HG02759 (cell line): ENCODE measurements at regions not wholly inside any gene's neighbourhood (a gene's known extent, or its start where the extent isn't known, plus 50 kb on each side); places are given as distances from the start of the nearest gene placed in this dataset.

Experiments
- ATAC-seq: cut with Tn5 transposase; IDR thresholded peaks from one replicate; pipeline ENCODE4 v1.9.1; 2021; ENCODE audit warnings: mild to moderate bottlenecking, moderate library complexity; ENCODE audit not compliant: unreplicated experiment

DNA sequence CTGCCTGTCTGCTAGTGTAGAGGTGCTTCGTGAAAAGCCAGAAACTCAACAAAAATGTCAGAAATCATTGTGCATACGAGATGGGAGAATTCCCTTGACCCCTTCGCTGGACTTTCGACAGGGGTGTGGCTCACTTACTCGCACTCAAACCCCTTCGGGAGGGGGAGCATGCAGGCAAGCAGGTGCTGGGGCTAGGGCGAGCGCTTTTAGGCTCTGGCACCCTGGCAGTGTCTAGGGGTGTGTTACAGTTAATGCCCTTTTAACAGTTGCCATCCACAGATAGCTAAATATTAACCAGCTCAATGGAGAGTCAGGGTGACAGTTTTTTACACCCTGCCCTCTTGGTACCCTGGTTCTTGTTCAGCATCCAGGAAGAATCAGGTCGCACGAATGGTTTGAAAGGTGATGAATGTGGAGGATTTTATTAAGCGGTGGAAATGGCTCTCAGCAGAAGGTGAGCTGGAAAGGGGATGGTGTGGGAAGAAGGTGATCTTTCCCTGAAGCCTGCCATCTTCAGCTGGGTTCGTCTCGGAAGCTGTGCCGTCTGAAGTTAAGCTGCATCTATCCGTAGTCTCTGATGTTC, 59.6 kb upstream of the SHANK2 start:
- ATAC-seq = no peak

DNA sequence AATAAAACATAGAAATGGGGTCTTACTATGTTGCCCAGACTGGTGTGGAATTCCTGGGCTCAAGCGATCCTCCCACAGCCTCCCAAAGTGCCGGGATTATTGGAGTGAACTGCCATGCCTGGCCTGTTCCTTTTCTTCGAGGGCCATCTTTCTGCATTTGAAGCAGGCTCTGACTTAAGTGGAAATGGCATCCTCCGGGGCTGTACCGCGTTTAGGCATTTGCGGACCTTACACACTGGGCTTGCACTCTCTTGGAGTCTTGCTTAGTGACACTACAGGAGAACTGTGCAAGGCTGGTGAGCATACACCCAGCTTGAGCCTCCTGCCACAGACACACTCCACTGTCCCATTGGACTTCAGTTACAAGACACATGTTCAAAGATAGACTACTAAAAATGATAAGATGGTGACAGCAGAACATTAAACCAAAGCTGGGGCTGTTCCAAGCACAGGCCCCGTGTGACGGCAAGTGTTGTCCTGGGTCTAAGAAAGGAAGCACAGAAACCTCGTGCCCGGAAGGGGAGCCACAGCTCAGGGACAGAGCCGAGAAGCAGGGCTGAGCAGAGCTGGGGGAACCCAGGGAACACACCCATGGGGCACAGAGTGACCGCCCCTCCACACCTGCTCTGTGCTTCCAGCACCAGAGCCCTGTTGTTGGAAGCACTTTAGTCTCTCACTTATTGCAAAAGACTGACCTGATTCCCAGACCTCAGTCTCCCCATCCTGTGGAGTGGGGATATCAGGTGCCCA, 59.0 kb upstream of the SHANK2 start:
- ATAC-seq = no peak

DNA sequence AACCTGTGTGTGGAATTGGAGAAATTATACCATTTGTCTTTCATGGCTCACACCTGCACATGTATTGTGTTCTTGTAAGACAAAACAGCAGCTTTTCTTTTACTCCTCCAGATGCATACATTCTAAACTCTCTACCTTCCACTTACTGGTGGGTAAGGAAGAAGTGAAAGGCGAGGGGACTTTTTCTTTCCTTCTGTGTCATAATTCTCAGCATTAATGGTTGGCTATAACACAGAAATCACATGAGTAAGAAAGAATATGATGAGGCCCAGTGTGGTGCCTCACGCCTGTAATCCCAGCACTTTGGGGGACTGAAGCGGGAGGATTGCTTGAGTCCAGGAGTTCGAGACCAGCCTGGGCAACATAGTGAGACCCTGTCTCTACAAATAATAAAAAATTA, 57.8 kb upstream of the SHANK2 start:
- no peak for ATAC-seq

DNA sequence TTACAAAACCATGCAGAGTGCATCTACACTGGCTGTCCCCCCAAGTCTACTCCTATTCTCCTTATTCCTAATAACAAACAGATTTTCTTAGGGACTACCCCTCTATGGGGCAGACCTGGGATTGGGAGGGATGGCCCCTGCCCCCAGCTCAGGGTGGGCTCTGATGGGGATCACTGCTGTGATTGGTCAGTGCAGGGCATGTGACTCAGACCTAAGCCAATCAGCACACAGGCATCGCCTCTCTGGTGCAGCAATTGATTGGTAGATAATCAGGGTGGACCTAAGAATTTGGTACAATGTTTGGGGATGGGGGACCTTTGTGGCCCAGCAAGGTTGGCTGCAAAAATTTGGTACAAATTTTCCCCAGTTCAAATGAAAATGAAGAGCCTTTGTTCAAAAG, 57.2 kb upstream of the SHANK2 start:
- ATAC-seq = no peak

DNA sequence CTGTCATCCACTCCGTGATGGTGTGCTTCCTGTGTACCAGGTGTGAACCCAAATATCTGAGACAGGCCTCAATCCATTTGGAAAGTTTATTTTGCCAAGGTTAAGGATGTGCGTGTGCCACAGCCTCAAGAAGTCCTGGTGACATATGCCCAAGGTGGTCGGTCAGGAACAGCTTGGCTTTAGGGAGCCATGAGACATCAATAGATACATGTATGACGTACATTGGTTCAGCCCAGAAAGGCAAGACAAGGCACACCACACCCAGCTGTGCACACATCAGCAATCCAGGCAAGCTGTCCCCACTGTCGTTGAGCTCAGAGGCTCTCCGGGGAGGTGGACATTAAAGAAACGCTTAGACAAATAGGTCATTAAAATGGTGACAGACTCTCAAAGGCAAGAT, 56.8 kb upstream of the SHANK2 start:
- ATAC-seq = no peak

DNA sequence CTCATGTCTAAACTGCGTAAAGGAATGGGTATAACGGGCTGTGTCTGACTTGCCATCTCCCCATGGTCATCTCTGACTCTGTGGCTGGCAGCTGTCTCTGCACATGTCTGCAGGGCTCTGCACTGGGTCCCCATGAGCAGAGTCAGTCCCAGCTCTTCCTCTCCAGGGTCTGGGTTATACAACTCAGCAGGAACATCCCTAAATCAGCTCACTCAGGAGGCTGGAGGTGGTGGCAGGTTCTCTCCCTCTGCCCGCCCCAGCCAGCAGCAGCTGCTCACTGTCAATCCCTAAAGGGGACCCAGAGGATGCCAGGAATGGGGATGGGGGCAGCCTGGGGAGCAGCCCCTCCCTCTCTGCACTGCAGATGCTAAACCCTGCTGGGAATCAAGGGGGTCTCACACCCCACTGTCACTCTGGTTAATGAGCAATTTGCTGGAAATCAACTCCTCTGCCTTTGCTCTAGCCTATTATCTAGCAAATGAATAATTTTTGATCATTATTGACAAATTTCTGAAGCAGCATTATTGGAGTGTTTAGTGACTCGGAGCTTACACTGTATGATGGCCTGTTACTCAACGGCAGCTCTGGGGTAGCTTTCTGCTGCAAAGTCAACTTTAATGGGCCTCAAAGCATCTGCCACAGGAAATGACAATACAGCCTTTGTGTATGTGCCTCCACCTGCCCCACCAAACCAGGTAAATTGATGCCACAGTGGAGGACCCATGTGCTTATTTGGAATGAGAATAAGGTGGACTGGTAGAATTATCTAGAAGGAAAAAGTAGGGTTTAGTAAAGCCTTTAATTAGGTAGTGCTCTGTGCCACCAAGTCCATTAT, 55.7 kb upstream of the SHANK2 start:
- no peak for ATAC-seq

DNA sequence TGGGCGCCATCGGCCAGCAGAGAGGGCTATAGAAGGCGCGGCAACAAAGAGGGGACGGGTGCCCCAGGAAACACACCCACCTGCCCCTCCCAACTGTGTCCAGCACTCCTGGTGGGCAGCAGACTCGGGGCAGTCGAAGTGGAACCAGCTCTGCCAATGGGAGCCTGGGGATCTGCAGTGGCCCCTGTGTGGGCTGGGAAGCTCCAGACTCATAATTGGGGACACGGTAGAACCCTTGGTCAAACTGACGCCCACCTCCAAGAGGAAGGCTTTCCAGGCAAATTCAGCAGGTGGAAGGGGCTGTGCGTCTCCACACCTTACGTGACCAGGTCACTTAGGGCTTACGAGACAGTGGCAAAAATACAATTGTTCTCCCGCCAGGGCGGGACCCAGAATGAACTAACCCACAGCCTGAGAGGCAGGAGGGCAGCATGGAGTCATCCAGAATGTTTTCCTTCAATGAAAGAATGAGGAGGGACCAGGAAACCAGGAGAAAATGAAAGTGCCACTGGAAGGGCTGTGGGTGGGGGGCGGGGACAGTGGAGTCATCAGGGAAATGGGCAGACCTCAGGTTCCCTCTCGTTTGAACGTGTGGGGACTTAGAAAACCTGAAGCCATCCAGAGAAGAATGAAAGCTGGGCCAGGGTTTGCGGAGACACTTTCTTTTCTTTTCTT, 53.2 kb upstream of the SHANK2 start:
- no peak for ATAC-seq

DNA sequence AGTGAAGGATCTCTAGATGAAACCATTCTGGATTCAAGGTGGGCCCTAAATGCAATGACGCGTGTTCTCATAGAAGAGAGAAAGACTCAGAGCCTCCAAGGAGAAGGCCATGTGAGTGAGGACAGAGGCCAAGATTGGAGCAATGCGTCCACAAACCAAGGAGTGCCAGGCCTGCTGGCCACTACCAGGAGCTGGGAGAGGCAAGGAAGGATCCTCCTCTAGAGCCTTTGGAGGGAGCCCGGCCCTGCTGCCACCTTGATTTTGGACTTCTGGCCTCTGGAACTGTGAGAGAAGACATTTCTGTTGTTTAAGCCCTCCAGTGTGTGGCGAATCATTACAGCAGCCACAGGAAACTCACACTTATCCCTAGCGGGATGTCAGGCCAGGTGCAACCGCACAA, 52.7 kb upstream of the SHANK2 start:
- no peak for ATAC-seq

DNA sequence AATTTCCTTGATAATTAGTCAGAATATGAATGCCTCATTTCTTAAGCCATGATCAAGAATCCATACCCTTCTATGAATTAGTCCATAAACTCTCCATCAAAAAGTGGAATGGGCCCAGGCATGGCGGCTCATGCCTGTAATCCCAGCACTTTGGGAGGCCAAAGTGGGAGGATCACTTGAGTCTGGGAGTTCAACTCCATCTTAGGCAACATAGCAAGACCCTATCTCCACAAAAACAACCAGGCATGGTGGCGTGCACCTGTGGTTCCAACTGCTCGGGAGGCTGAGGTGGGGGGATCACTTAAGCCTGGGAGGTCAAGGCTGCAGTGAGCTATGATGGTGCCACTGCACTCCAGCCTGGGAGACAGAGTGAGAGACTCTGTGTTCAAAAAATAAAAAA, 52.1 kb upstream of the SHANK2 start:
- no peak for ATAC-seq

DNA sequence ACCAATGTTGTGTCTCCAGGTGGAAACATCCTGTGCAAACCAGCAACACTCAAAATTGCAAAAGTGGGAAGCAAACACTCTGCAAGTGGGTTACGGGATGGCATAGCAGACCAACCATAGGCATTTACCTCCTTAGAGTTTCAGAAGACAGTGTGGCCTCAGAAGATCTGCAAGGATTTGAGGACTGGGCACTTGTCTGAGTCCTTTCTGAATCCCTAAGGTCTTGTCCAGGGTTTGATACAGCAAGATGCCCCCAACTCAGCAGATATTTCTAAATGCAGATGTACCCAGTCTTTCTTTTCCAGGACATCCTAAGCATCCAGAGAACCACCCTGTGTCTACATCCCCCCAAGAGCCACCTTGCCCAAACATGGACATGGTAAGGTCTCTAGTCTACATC, 51.7 kb upstream of the SHANK2 start:
- no peak for ATAC-seq

DNA sequence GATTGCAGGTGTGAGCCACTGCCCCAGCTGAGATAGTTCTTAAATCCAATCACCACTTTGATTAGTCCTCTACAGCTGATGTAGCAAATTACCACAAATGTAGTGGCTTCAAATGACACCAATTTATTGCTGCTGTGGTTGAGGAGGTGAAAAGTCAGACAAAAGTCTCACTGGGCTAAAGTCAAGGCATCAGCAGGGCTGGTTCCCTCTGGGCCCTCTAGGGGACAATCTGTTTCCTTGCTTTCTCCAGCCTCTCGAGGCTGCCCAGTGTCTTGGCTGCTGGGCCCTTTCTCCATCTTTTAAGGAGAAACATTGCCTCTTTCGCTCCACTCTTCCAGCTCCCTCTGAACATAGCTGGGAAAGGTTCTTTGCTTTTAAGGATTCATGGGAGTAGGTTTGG, 50.5 kb upstream of the SHANK2 start:
- no peak for ATAC-seq

DNA sequence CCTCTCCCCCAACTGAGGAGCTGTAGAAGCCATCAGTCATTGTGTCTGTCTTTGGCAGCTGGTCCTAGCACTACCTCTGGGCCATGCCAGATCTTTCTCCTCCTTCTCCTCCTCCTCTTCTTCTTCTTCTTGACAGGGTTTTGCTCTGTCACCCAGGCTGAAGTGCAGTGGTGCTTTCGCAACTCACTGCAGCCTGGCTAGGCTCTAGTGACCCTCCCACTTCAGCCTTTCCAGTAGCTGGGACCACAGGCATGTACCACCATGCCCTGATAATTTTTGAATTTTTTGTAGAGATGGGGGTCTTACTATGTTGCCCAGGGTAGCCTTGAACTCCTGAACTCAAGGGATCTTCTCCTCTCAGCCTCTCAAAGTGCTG, 50.1 kb upstream of the SHANK2 start:
- ATAC-seq = no peak
